B cell (primary cell): ENCODE measurements at regions not wholly inside any gene's neighbourhood (a gene's known extent, or its start where the extent isn't known, plus 50 kb on each side); places are given as distances from the start of the nearest gene placed in this dataset.

Experiments
- CTCF ChIP-seq: fragments of 200-600 bp; IDR thresholded peaks from one replicate; pipeline ENCODE4 v1.8.0; 2022; ENCODE audit warnings: antibody characterized with exemption, mild to moderate bottlenecking
- EZH2 ChIP-seq: IDR thresholded peaks from 2 replicates; pipeline ENCODE4 v1.6.1; 2012; ENCODE audit warnings: borderline replicate concordance, low read depth, mild to moderate bottlenecking, moderate library complexity, low read length; ENCODE audit not compliant: insufficient read depth, poor library complexity, severe bottlenecking

- TF ChIP-seq CTCF (no peak), EZH2 (no peak)
Observed at GRCh38 chrX:39808471-39808917, 289.3 kb downstream of the BCOR start.
